ENCODE measurements at regions not wholly inside any gene's neighbourhood (a gene's known extent, or its start where the extent isn't known, plus 50 kb on each side); places are given as distances from the start of the nearest gene placed in this dataset.
"Not testable (repeated sequence)": the region's sequence is repeated elsewhere in the genome, so short reads cannot be mapped to it uniquely, and the experiment has no call there.

- TF ChIP-seq CTCF (conservative IDR thresholded peaks at IDR 0.05; ENCODE audit: low read depth, low read length) = no peak
- DNase-seq (ENCODE audit: low read depth) = no peak
- H3K4me3 ChIP-seq (ENCODE audit: low read depth, low read length) = no peak overlapping the region
Measured at GRCh38 chr7:142657376-142657775, 91.9 kb upstream of the PRSS1 start.

GRCh38 chr7:142654398-142654797 lies 94.9 kb upstream of the PRSS1 start:
- H3K4me3 ChIP-seq (ENCODE audit: low read depth, low read length) = no peak overlapping the region
- DNase-seq (ENCODE audit: low read depth) = no peak
- no peak for TF ChIP-seq CTCF (conservative IDR thresholded peaks at IDR 0.05; ENCODE audit: low read depth, low read length)

- no peak for DNase-seq (ENCODE audit: low read depth)
- no peak for TF ChIP-seq CTCF (conservative IDR thresholded peaks at IDR 0.05; ENCODE audit: low read depth, low read length)
- no peak overlapping the region for H3K4me3 ChIP-seq (ENCODE audit: low read depth, low read length)
Measured at GRCh38 chr7:142647749-142648148, 101.5 kb upstream of the PRSS1 start.

GRCh38 chr7:142646386-142647140 lies 102.7 kb upstream of the PRSS1 start:
- no peak for DNase-seq (ENCODE audit: low read depth)
- TF ChIP-seq CTCF (conservative IDR thresholded peaks at IDR 0.05; ENCODE audit: low read depth, low read length) = no peak
- no peak overlapping the region for H3K4me3 ChIP-seq (ENCODE audit: low read depth, low read length)

GRCh38 chr7:142645777-142646176 lies 103.5 kb upstream of the PRSS1 start:
- no peak for TF ChIP-seq CTCF (conservative IDR thresholded peaks at IDR 0.05; ENCODE audit: low read depth, low read length)

GRCh38 chr7:142642316-142642715 lies 107.0 kb upstream of the PRSS1 start:
- DNase-seq (ENCODE audit: low read depth) = no peak
- H3K4me3 ChIP-seq (ENCODE audit: low read depth, low read length) = no peak overlapping the region
- TF ChIP-seq CTCF (conservative IDR thresholded peaks at IDR 0.05; ENCODE audit: low read depth, low read length) = no peak

More at GRCh38 chr7:142645777-142646176, 103.5 kb upstream of the PRSS1 start:
- no peak for DNase-seq (ENCODE audit: low read depth)
- H3K4me3 ChIP-seq (ENCODE audit: low read depth, low read length) = no peak overlapping the region

GRCh38 chr7:142641252-142641651 lies 108.0 kb upstream of the PRSS1 start:
- not testable (repeated sequence) for DNase-seq (ENCODE audit: low read depth); H3K4me3 ChIP-seq (ENCODE audit: low read depth, low read length)
